HepG2 (cell line): ENCODE measurements at regions not wholly inside any gene's neighbourhood (a gene's known extent, or its start where the extent isn't known, plus 50 kb on each side); places are given as distances from the start of the nearest gene placed in this dataset.

Source experiments
- CTCF ChIP-seq: sonication (generic); formaldehyde crosslinking; IDR thresholded peaks from 2 replicates; pipeline ENCODE4 v1.5.0; 2020; ENCODE audit warnings: mild to moderate bottlenecking, missing genetic modification reagents, moderate library complexity
- GTF2F1 ChIP-seq: fragments of 150-350 bp; IDR thresholded peaks from 2 replicates; pipeline ENCODE4 v1.6.1; 2014; ENCODE audit warnings: low read length
- POLR2AphosphoS5 ChIP-seq: IDR thresholded peaks from 2 replicates; pipeline ENCODE4 v1.6.1; 2012; ENCODE audit warnings: low read depth, low read length
- SP1 ChIP-seq, 2 experiments: fragments of 450-650 bp in 1 of 2; sonication (generic) in 1 of 2; formaldehyde crosslinking in 1 of 2; IDR thresholded peaks; 2 replicates each; pipeline versions ENCODE4 v1.4.0 to v1.6.1; 2016 to 2020; ENCODE audit warnings: missing genetic modification reagents in 1 of 2

GRCh38 chr12:86662464-86662863 lies 406.3 kb upstream of the MGAT4C start:
- no peak for TF ChIP-seq CTCF (CRISPR knock-in tag)
- no peak for TF ChIP-seq GTF2F1
- TF ChIP-seq SP1 (IDR thresholded peaks at IDR 0.05) = no peak
- no peak for TF ChIP-seq SP1 (CRISPR knock-in tag; IDR thresholded peaks at IDR 0.05)
- no peak for TF ChIP-seq POLR2AphosphoS5
